ENCODE measurements at regions not wholly inside any gene's neighbourhood (a gene's known extent, or its start where the extent isn't known, plus 50 kb on each side); places are given as distances from the start of the nearest gene placed in this dataset.
A peak's percentile ranks its signal among the peaks of the same experiment; 100 is the strongest.

GRCh38 chr4:180766944-180767729, 1476.1 kb upstream of the TENM3 start:
- peaks cover 14% of the 10 kb centered on the region for H3K4me1 ChIP-seq (ENCODE audit: control insufficient read depth, insufficient read depth, low read length)
- peak overlapping the region; percentile 47 for H3K4me3 ChIP-seq (ENCODE audit: low read depth, low read length)
- H3K9me3 ChIP-seq (ENCODE audit: control insufficient read depth, insufficient read depth, low read length) = peaks cover 18% of the 10 kb centered on the region
- H3K9ac ChIP-seq (ENCODE audit: low read depth, low read length) = peak overlapping the region; percentile 31; the same call in 1 of the 2 replicates
- no peaks in the 10 kb centered on the region for H3K36me3 ChIP-seq (ENCODE audit: control insufficient read depth, insufficient read depth, low read length)
- H3K27me3 ChIP-seq (ENCODE audit: control insufficient read depth, insufficient read depth, low read length) = no peaks in the 10 kb centered on the region
- peak overlapping the region; percentile 55 for H3K27ac ChIP-seq (ENCODE audit: low read depth, low read length)

- Histone ChIP-seq H3K27ac (ENCODE audit: low read depth, low read length) (no peak overlapping the region), H3K27me3 (ENCODE audit: control insufficient read depth, insufficient read depth, low read length) (no peaks in the 10 kb centered on the region)
Measured at GRCh38 chr4:180768610-180769009, 1474.6 kb upstream of the TENM3 start.

GRCh38 chr4:180769791-180770190, 1473.4 kb upstream of the TENM3 start:
- H3K4me1 ChIP-seq (ENCODE audit: control insufficient read depth, insufficient read depth, low read length) = peaks cover 14% of the 10 kb centered on the region
- no peaks in the 10 kb centered on the region for H3K36me3 ChIP-seq (ENCODE audit: control insufficient read depth, insufficient read depth, low read length)
- no peaks in the 10 kb centered on the region for H3K27me3 ChIP-seq (ENCODE audit: control insufficient read depth, insufficient read depth, low read length)
- no peak overlapping the region for H3K9ac ChIP-seq (ENCODE audit: low read depth, low read length)
- peaks cover 18% of the 10 kb centered on the region for H3K9me3 ChIP-seq (ENCODE audit: control insufficient read depth, insufficient read depth, low read length)
- H3K27ac ChIP-seq (ENCODE audit: low read depth, low read length) = peak overlapping the region; percentile 21
- H3K4me3 ChIP-seq (ENCODE audit: low read depth, low read length) = no peak overlapping the region

More at GRCh38 chr4:180768610-180769009, 1474.6 kb upstream of the TENM3 start:
- Histone ChIP-seq H3K9me3 (ENCODE audit: control insufficient read depth, insufficient read depth, low read length) (peaks cover 18% of the 10 kb centered on the region), H3K36me3 (ENCODE audit: control insufficient read depth, insufficient read depth, low read length) (no peaks in the 10 kb centered on the region), H3K9ac (ENCODE audit: low read depth, low read length) (no peak overlapping the region), H3K4me1 (ENCODE audit: control insufficient read depth, insufficient read depth, low read length) (peaks cover 14% of the 10 kb centered on the region), H3K4me3 (ENCODE audit: low read depth, low read length) (no peak overlapping the region)

- Histone ChIP-seq H3K27me3 (ENCODE audit: control insufficient read depth, insufficient read depth, low read length) (no peaks in the 10 kb centered on the region), H3K9me3 (ENCODE audit: control insufficient read depth, insufficient read depth, low read length) (peaks cover 18% of the 10 kb centered on the region), H3K4me3 (ENCODE audit: low read depth, low read length) (0 out of 2 replicates have a peak overlapping the region, but pooled peaks have one; percentile 10), H3K9ac (ENCODE audit: low read depth, low read length) (no peak overlapping the region), H3K36me3 (ENCODE audit: control insufficient read depth, insufficient read depth, low read length) (no peaks in the 10 kb centered on the region), H3K4me1 (ENCODE audit: control insufficient read depth, insufficient read depth, low read length) (peaks cover 14% of the 10 kb centered on the region), H3K27ac (ENCODE audit: low read depth, low read length) (peak overlapping the region; percentile 21)
Measured at GRCh38 chr4:180770265-180770664, 1472.9 kb upstream of the TENM3 start.

- no peak overlapping the region for H3K27ac ChIP-seq (ENCODE audit: low read depth, low read length)
- H3K27me3 ChIP-seq (ENCODE audit: control insufficient read depth, insufficient read depth, low read length) = no peaks in the 10 kb centered on the region
- H3K9me3 ChIP-seq (ENCODE audit: control insufficient read depth, insufficient read depth, low read length) = no peaks in the 10 kb centered on the region
- no peaks in the 10 kb centered on the region for H3K4me1 ChIP-seq (ENCODE audit: control insufficient read depth, insufficient read depth, low read length)
- no peak overlapping the region for H3K9ac ChIP-seq (ENCODE audit: low read depth, low read length)
- no peak overlapping the region for H3K4me3 ChIP-seq (ENCODE audit: low read depth, low read length)
- no peaks in the 10 kb centered on the region for H3K36me3 ChIP-seq (ENCODE audit: control insufficient read depth, insufficient read depth, low read length)
Measured at GRCh38 chr4:180784940-180785339, 1458.3 kb upstream of the TENM3 start.

- Histone ChIP-seq H3K27ac (ENCODE audit: low read depth, low read length) (no peak overlapping the region), H3K9ac (ENCODE audit: low read depth, low read length) (no peak overlapping the region)
Measured at GRCh38 chr4:180788729-180789128, 1454.5 kb upstream of the TENM3 start.

GRCh38 chr4:180789929-180790328, 1453.3 kb upstream of the TENM3 start:
- Histone ChIP-seq H3K36me3 (ENCODE audit: control insufficient read depth, insufficient read depth, low read length) (no peaks in the 10 kb centered on the region), H3K4me1 (ENCODE audit: control insufficient read depth, insufficient read depth, low read length) (peaks cover 15% of the 10 kb centered on the region), H3K4me3 (ENCODE audit: low read depth, low read length) (no peak overlapping the region), H3K27ac (ENCODE audit: low read depth, low read length) (no peak overlapping the region), H3K9ac (ENCODE audit: low read depth, low read length) (no peak overlapping the region), H3K9me3 (ENCODE audit: control insufficient read depth, insufficient read depth, low read length) (no peaks in the 10 kb centered on the region), H3K27me3 (ENCODE audit: control insufficient read depth, insufficient read depth, low read length) (no peaks in the 10 kb centered on the region)

More at GRCh38 chr4:180788729-180789128, 1454.5 kb upstream of the TENM3 start:
- Histone ChIP-seq H3K4me3 (ENCODE audit: low read depth, low read length) (no peak overlapping the region), H3K4me1 (ENCODE audit: control insufficient read depth, insufficient read depth, low read length) (peaks cover 15% of the 10 kb centered on the region), H3K27me3 (ENCODE audit: control insufficient read depth, insufficient read depth, low read length) (no peaks in the 10 kb centered on the region), H3K9me3 (ENCODE audit: control insufficient read depth, insufficient read depth, low read length) (no peaks in the 10 kb centered on the region), H3K36me3 (ENCODE audit: control insufficient read depth, insufficient read depth, low read length) (no peaks in the 10 kb centered on the region)

- Histone ChIP-seq H3K4me1 (ENCODE audit: control insufficient read depth, insufficient read depth, low read length) (peaks cover 15% of the 10 kb centered on the region), H3K27ac (ENCODE audit: low read depth, low read length) (no peak overlapping the region), H3K9ac (ENCODE audit: low read depth, low read length) (no peak overlapping the region), H3K4me3 (ENCODE audit: low read depth, low read length) (no peak overlapping the region), H3K9me3 (ENCODE audit: control insufficient read depth, insufficient read depth, low read length) (no peaks in the 10 kb centered on the region), H3K27me3 (ENCODE audit: control insufficient read depth, insufficient read depth, low read length) (no peaks in the 10 kb centered on the region), H3K36me3 (ENCODE audit: control insufficient read depth, insufficient read depth, low read length) (no peaks in the 10 kb centered on the region)
Measured at GRCh38 chr4:180790471-180790870, 1452.7 kb upstream of the TENM3 start.

- no peaks in the 10 kb centered on the region for H3K27me3 ChIP-seq (ENCODE audit: control insufficient read depth, insufficient read depth, low read length)
- H3K9ac ChIP-seq (ENCODE audit: low read depth, low read length) = no peak overlapping the region
- H3K36me3 ChIP-seq (ENCODE audit: control insufficient read depth, insufficient read depth, low read length) = no peaks in the 10 kb centered on the region
- H3K4me1 ChIP-seq (ENCODE audit: control insufficient read depth, insufficient read depth, low read length) = peaks cover 15% of the 10 kb centered on the region
- H3K27ac ChIP-seq (ENCODE audit: low read depth, low read length) = peak overlapping the region; percentile 42
- H3K4me3 ChIP-seq (ENCODE audit: low read depth, low read length) = no peak overlapping the region
- H3K9me3 ChIP-seq (ENCODE audit: control insufficient read depth, insufficient read depth, low read length) = no peaks in the 10 kb centered on the region
Measured at GRCh38 chr4:180792541-180792940, 1450.7 kb upstream of the TENM3 start.

GRCh38 chr4:180794333-180794732, 1448.9 kb upstream of the TENM3 start:
- Histone ChIP-seq H3K27me3 (ENCODE audit: control insufficient read depth, insufficient read depth, low read length) (no peaks in the 10 kb centered on the region), H3K4me1 (ENCODE audit: control insufficient read depth, insufficient read depth, low read length) (peaks cover 33% of the 10 kb centered on the region)

GRCh38 chr4:180798036-180798577, 1445.1 kb upstream of the TENM3 start:
- no peak overlapping the region for H3K4me3 ChIP-seq (ENCODE audit: low read depth, low read length)
- H3K4me1 ChIP-seq (ENCODE audit: control insufficient read depth, insufficient read depth, low read length) = peaks cover 41% of the 10 kb centered on the region
- H3K27ac ChIP-seq (ENCODE audit: low read depth, low read length) = no peak overlapping the region
- H3K27me3 ChIP-seq (ENCODE audit: control insufficient read depth, insufficient read depth, low read length) = no peaks in the 10 kb centered on the region
- no peaks in the 10 kb centered on the region for H3K9me3 ChIP-seq (ENCODE audit: control insufficient read depth, insufficient read depth, low read length)
- H3K36me3 ChIP-seq (ENCODE audit: control insufficient read depth, insufficient read depth, low read length) = no peaks in the 10 kb centered on the region
- no peak overlapping the region for H3K9ac ChIP-seq (ENCODE audit: low read depth, low read length)

More at GRCh38 chr4:180794333-180794732, 1448.9 kb upstream of the TENM3 start:
- Histone ChIP-seq H3K27ac (ENCODE audit: low read depth, low read length) (no peak overlapping the region), H3K9me3 (ENCODE audit: control insufficient read depth, insufficient read depth, low read length) (no peaks in the 10 kb centered on the region), H3K36me3 (ENCODE audit: control insufficient read depth, insufficient read depth, low read length) (no peaks in the 10 kb centered on the region), H3K9ac (ENCODE audit: low read depth, low read length) (no peak overlapping the region), H3K4me3 (ENCODE audit: low read depth, low read length) (no peak overlapping the region)
